HG03520 (cell line): ENCODE measurements at regions not wholly inside any gene's neighbourhood (a gene's known extent, or its start where the extent isn't known, plus 50 kb on each side); places are given as distances from the start of the nearest gene placed in this dataset.
"Not testable (repeated sequence)": the region's sequence is repeated elsewhere in the genome, so short reads cannot be mapped to it uniquely, and the experiment has no call there.

ENCODE experiments used
- ATAC-seq: cut with Tn5 transposase; IDR thresholded peaks from one replicate; pipeline ENCODE4 v1.9.1; 2021; ENCODE audit warnings: mild to moderate bottlenecking, moderate library complexity; ENCODE audit not compliant: unreplicated experiment

DNA sequence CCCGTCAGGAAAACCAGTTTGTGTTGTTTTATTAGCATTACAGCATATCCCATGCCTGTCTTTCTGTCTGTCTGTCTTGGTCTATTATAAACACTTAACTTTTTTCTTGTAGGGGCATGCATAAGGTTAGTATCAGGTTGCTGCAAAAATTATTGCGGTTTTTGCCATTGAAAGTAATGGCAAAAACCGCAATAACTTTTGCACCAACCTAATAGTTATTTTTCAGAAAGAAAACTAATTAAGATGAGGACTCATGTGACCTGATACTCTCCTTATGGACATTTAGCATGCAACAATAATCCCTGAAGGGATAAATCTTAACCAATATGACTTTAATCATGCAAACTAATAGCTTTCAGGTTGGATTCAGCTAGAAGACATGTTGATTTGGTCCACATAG is 326.7 kb upstream of the SUCLG2 start:
- ATAC-seq = no peak

- no peak for ATAC-seq
Measured at GRCh38 chr3:67979342-67979741, 324.9 kb upstream of the SUCLG2 start.

DNA sequence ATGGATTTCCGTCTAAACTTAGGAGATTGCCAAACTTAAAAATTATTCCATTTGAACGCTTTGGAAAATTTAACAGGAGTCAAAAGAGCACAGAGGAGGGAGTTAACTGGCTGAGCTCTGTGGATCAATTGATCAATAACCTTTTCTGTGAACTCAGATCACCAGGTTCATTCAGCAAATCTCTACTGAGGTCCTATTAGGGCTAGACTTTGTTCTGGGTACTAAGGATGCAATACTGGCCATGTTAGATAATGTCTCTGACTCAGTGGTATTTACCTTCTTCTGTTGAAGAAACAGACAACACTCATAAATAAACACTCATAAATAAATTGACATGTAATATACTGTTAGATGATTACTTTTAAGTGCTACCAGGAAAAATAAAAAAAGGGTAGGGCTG is 323.4 kb upstream of the SUCLG2 start:
- ATAC-seq = no peak

DNA sequence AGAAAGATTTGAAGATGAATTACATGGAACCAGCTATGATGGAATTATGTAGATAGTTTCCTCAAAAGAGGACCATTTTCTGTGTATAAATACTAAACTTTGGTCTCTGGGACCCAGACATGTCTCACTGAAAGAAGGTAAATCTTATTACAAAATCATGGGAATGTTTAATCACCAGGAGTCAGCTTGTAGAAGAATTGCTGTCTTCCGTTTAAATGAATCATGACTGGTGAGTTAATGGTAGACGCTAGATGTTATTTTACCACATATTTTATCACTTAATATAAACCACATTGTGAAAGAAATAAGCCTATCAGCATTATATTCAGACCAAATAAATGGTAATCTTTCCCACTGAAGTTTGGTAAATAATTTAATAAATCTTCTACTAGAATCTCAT is 322.3 kb upstream of the SUCLG2 start:
- ATAC-seq = no peak

GRCh38 chr3:67964596-67964995 is 310.2 kb upstream of the SUCLG2 start:
- no peak for ATAC-seq

- no peak for ATAC-seq
Measured at GRCh38 chr3:67957268-67957667, 302.9 kb upstream of the SUCLG2 start.

GRCh38 chr3:67947808-67948508 is 293.5 kb upstream of the SUCLG2 start:
- ATAC-seq = no peak

DNA sequence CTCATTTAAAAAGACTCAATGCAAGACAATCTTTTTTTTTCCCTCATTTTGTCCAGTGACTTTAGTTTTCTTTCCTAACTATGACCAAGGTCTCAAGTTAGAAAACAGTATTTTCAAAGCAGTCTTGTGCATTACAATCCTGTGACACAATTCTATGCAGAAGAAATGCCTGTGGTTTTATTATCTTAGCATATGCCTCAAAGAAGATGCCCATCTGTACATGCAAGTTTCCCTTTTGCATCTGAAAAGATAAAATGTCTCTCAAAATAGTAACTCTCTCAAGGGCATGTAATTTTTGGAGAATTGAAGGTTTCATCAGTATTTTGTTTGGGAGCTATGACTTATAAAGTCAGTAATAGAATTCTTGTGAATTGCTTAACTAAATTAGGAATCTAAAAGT is 292.0 kb upstream of the SUCLG2 start:
- ATAC-seq = no peak

GRCh38 chr3:67943546-67943945 is 289.1 kb upstream of the SUCLG2 start:
- ATAC-seq = no peak

DNA sequence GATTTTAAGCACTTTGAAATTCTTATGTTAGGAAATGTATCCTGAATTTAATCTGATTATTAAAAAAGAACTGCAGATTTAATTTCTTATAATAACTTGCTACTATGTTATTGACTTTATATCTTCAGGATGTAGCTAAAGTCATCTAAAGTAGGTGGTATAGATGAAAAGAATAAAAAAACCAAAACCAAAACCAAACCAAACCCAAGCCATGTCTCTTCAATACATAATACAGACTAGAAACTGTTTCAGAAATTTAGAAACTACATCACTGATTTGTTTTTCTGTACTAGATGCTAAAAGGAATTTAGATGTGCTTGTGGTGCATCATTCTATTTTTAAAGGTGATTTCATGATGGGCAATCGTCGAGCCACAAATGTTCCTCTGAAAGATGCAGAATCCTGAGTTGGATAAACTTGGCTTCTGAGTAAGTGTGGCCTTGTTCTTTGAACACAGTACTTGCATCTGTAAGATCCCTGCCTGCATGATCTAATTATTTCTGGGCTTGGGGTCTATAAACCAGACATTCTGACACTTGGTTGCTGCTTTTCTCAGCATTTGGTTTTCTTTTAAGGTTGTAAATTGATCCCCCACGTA is 287.1 kb upstream of the SUCLG2 start:
- ATAC-seq = no peak

GRCh38 chr3:67940210-67940952 is 286.0 kb upstream of the SUCLG2 start:
- no peak for ATAC-seq

DNA sequence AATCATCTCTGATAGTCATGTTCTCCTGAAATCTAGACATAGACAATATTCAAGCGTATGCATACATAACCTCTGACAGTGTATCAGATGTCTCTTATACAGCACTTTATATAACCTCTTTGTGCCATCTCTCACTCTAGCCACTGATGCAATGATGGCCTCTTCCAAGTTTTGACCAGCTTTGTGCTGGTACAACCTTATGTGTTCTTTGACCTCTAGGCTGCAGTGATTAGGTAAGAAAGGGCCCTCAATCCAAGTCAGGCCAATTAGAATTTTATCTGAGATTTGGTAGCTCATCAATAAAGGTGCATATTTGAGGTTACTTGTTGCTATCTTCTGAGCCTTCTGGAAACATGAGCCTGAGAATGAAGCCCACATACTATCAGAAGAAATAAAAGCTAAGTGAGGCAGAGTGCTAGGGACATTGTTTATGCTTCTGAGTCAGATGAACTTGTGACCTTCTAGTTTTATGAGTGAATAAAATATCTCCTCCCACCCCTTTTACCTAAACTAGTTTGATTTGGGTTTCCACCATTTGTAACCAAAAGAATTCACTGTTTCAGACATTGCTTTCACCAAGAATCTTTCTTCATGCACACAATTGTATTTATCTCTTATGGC is 283.2 kb upstream of the SUCLG2 start:
- no peak for ATAC-seq

- ATAC-seq = not testable (repeated sequence)
Measured at GRCh38 chr3:67930394-67930793, 276.0 kb upstream of the SUCLG2 start.

- ATAC-seq = no peak
Measured at GRCh38 chr3:67923796-67924195, 269.4 kb upstream of the SUCLG2 start.

DNA sequence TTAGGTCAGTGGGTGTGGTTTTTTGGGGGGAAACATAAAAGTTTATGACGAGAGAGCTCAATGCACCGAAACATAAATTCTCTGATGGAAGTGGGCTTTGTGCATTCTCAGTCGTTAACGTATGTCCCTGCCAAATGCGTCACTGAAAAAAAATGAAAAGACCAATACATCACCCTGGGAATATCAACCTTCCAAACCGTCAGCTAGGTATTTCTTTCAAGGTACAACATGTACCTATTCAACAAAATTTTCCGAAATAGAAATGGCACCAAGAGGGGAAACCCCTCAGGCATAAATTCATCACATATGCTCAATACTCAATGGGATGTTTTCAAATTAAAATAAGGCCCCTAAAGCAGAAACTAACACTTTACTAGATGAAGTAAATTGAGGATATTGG is 266.6 kb upstream of the SUCLG2 start:
- ATAC-seq = no peak

DNA sequence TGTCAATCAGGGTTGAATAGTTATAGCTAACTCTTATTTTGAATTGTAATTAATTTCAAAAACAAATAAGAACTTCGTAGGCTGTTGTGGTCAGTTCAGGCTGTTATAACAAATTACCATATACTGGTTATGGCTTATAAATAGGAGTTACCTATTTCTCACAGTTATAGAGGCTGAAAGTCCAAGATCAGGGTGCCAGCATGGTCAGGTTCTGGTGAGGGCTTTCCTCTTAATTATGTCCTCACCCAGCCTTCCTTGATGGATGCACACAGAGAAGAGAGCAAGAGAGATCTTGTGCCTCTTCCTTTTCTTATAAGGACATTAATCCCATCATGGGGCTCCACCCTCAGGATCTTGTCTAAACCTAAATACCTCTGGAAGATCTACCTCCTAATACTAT is 265.9 kb upstream of the SUCLG2 start:
- ATAC-seq = no peak

DNA sequence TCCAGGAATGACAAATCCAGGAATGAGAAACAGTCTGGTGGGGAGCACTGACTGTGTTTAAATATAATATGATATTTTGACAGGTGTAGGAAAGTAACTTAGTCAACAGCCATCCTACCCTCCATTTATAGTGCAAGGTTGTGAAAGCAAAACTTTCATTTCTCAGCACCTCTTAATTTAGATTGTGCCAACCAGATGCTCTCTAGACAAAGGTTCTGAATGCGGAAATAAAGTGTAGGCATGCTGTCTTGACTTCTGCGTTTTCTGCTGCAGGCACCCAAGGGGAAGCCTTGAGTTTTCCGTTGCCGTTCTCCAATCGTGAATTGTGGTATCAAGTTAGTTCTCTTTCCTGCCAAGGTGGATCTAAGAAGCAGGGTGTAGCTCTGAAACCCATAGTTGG is 261.9 kb upstream of the SUCLG2 start:
- no peak for ATAC-seq

GRCh38 chr3:67907735-67908134 is 253.3 kb upstream of the SUCLG2 start:
- no peak for ATAC-seq

GRCh38 chr3:67906261-67906660 is 251.8 kb upstream of the SUCLG2 start:
- no peak for ATAC-seq

- no peak for ATAC-seq
Measured at GRCh38 chr3:67901681-67902080, 247.3 kb upstream of the SUCLG2 start.

GRCh38 chr3:67898916-67899315 is 244.5 kb upstream of the SUCLG2 start:
- ATAC-seq = no peak
